Fibroblast of pulmonary artery (primary cell): ENCODE measurements at regions not wholly inside any gene's neighbourhood (a gene's known extent, or its start where the extent isn't known, plus 50 kb on each side); places are given as distances from the start of the nearest gene placed in this dataset.

ENCODE experiments used
- DNase-seq: peaks from one replicate; pipeline ENCODE4 v3.0.0-alpha.2; 2010; ENCODE audit warnings: low read depth
- H3K4me3 ChIP-seq: replicated peaks from 2 replicates; pipeline ENCODE4 v1.5.1; 2011; ENCODE audit warnings: low read depth, mild to moderate bottlenecking, control low read depth, low read length, moderate library complexity
- TF ChIP-seq, protein P1 (sequence below): IDR thresholded peaks from 2 replicates; pipeline ENCODE4 v1.5.1; 2011; ENCODE audit warnings: mild to moderate bottlenecking, control low read depth, low read length, inconsistent platforms; ENCODE audit errors: missing control alignments

DNA sequence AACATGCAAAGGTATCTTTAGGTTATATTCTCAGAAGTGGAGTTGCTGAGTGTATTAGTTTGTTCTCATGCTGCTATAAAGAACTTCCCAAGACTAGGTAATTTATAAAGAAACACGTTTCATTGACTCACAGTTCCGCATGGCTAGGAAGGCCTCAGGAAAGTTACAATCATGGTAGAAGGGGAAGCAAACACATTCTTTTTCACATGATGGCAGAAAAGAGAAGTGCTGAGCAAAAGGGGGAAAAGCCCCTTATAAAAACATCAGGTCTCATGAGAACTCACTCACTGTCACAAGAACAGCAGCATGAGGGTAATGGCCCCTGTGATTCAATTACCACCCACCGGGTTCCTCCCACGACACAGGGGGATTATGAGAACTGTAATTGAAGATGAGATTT, 163.6 kb upstream of the PRLR start:
- TF ChIP-seq, protein P1, sequence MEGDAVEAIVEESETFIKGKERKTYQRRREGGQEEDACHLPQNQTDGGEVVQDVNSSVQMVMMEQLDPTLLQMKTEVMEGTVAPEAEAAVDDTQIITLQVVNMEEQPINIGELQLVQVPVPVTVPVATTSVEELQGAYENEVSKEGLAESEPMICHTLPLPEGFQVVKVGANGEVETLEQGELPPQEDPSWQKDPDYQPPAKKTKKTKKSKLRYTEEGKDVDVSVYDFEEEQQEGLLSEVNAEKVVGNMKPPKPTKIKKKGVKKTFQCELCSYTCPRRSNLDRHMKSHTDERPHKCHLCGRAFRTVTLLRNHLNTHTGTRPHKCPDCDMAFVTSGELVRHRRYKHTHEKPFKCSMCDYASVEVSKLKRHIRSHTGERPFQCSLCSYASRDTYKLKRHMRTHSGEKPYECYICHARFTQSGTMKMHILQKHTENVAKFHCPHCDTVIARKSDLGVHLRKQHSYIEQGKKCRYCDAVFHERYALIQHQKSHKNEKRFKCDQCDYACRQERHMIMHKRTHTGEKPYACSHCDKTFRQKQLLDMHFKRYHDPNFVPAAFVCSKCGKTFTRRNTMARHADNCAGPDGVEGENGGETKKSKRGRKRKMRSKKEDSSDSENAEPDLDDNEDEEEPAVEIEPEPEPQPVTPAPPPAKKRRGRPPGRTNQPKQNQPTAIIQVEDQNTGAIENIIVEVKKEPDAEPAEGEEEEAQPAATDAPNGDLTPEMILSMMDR = no peak
- DNase-seq = no peak
- no peak overlapping the region for H3K4me3 ChIP-seq

DNA sequence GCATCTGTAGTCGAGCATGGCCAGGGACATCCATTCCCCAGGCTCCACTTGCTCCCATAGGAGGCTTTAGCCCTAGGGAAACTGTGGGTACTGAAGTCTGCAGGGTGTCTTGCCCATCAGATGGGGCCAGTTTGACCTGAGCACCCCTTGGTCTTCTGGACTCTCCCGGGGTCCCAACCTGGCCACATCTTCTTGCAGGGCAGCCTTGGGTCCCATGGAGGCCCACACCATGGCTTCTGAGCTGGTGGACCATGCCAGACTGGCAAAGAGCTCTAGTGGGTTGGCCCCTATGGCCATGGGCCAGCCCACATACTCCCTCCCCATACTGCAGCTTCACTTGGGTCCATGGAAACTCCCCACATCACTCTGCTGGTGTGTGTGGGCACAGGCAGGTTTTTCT, 154.4 kb upstream of the PRLR start:
- H3K4me3 ChIP-seq = no peak overlapping the region
- TF ChIP-seq, protein P1 = no peak
- no peak for DNase-seq

DNA sequence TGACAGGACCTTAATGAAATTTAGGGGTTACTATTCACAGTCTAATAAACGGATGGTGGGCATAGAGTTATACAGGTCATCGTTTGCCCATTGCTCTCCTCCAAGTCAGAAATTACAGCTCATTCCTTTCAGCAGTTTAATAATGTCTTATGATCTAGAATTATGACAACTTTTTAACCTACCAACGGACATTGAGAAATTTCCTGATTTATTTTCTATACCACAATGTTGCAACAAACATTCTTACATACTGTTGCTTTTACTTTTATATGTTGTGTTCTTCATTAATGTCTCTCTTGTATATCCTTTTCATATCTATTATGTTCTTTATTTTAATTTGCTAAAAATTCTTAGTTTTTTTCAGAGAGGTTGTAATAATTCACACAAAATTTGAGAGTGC, 152.8 kb upstream of the PRLR start:
- no peak for DNase-seq
- no peak overlapping the region for H3K4me3 ChIP-seq
- TF ChIP-seq, protein P1 = no peak

DNA sequence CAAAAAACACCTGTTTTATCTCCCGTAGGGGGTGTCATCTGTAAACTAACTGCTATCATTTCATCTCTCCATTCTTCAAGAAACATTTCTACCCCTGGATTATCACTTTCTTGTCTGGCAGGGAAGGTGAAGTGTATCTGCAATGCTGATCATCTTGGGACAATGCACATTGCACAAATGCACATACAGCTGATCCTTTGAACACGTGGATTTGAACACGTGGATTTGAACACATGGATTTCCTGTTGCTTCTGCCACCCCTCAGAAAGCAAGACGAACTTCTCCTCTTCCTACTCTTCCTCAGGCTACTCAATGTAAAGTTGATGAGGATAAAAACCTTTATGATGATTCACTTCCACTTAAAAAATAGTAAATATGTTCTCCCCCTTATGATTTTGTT, 147.4 kb upstream of the PRLR start:
- TF ChIP-seq, protein P1 = no peak
- DNase-seq = no peak
- no peak overlapping the region for H3K4me3 ChIP-seq

DNA sequence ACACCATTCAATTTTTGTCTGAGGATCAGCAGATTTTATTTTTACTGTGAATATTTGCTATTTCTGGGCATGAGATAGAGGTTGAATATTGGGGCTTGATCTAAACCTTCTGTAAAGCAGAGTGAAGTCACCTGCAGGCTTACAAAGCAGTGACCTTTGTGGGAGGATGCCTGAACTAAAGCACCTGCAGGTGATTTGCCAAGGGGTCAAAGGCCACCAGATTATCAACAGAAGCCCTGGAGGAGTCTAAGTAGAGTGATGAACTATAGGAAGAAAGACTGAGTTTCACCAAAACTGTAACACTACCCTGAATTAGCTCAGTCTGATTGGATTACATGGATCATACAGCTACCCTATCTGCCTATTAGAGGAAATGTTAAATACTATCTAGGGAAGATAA, 144.3 kb upstream of the PRLR start:
- TF ChIP-seq, protein P1 = no peak
- DNase-seq = no peak
- no peak overlapping the region for H3K4me3 ChIP-seq

DNA sequence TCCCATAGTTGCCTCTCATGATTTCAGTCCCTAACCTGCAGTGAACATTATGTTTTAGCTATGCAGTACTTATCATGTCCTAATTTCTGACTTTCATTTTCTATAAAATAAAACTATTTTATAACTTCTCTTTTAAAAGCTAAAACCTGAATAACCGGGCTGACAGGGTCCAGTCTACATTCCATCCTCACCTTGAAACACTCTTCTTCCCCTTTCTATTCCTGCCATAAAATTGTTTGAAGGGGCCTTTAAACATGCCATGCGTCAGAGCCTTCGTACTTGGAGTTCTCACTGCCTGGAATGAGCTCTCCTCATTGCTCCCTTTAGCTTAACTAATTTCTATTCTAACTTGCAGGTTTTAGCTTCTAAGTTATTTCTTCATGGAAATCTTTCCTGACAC, 143.0 kb upstream of the PRLR start:
- TF ChIP-seq, protein P1 = no peak
- DNase-seq = no peak
- H3K4me3 ChIP-seq = no peak overlapping the region

DNA sequence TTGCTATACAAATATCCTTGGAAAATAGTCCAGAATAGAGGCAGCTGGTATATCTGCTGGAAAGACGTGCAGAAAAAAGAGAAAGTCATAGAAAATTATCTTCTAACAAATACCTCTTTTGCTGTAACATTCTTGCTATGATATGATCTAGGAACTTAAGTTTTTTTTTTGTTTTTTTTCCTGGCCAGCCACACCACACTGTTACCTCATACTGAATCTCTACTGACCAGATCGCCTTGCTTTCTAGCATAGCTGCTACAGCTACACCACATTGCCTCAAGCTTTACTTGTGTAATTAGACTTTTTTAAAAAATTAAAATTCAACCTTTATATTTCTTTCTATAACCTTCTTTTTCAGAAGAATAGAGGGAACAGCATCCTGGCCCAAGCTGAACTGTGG, 142.2 kb upstream of the PRLR start:
- TF ChIP-seq, protein P1 = no peak
- no peak overlapping the region for H3K4me3 ChIP-seq
- no peak for DNase-seq
